NCI-H1105 (cell line): ENCODE measurements at regions not wholly inside any gene's neighbourhood (a gene's known extent, or its start where the extent isn't known, plus 50 kb on each side); places are given as distances from the start of the nearest gene placed in this dataset.

Experiments used
- DNase-seq: peaks from one replicate; lab custom pipeline; 2025; lab: John Stamatoyannopoulos, UW

DNA sequence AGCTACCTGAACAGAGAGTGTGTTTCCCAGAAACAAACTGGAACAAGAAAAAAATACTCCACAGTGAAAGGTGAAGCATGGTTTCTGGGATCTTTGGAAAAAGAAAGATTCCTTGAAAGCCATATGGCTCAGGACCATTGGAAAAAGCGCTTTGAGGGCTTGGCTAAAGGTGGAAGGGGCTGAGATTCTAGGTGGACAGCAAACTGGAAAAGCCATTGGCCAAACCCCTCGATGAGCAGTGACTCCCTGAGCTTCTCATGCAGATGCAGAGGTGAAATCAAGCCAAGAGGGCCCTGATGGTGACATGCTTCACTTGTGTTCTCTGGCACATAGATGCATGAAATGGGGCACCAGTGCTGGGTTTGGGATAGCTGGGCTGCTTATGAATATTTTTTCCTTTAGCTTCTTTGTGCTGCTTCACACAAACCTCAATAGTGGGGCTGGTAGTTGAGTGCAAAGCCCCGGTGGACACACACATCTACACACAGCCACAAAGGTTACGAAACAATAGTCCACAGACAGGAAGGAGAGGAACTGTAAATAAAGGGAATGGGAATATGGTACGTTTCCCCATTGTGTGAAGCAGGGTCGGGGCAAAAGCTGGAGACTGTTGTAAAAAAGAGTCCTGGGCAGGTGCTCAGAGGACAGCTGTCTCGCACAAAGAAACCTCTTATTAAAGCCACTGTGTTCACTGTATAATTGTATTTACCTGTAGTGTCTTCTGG lies 117.8 kb downstream of the FOXA2 start:
- DNase-seq, result peak; percentile 23

DNA sequence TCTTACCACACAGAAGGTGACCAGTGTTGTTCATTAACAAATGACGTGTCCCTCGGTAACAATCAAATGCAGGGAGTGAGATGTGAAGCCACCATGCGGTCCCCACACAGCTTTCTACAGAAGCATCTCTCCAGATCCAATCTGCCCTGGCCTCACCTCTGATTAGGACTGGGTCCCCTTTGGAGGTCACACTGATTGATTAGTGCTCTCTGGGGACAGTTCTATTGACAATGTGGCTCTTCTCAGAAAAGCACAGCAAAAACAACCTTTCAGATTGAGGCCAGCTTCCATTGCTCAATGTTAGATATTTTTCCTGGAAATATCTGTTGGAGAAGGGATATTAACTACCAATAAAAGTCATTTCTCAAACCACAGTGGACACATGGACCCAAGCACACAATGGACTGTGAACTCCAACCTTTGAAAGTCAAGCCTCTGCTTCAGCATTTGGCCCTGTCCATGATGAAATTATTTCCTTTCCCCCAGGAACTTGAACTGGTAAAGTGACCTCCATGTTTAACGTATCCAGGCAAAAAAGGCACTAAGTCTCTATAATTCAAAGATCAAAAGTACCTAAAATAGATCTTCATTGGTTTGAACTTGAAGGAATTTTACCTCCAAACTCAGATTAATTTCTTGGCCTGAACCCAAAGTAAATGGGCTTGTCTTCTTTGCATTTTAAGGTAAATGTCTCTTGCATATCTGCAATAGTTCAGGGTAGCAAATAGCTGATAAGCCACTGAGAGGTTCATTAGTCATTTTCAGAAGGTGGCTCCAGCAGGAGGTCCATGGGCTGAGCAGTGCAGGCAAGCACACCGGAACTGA lies 118.5 kb downstream of the FOXA2 start:
- DNase-seq, result no peak

DNA sequence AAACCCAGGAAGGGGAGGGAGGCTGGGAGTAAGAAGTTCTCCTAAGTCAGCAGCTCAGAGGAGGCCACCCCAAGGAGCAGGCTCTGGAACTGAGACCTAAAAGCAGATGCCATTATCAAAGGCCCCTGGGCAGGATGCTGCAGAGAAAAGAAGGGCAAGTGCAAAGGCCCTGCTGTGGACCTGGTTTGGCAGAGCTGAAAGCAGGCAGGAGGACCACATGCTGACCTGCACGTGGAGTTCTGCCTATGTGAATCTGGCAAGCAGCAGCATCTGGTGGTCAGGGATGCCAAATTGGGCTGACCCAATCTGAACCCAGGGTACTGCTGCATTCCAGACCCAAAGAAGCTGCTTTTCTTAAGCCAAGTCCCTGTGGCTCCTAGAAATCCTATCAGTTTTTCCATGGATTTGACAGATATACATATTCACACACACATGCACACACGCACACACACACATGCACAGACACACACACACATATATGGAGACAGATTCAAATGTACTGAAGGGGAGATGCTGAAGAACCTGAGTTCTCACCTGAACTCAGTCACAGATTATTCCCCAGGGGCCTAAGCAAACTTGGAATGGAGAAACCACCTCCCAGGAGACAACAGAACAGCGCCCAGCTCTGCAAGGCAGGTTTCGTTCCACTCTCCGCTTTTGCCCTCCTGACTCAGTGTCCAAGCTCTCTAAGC lies 119.9 kb downstream of the FOXA2 start:
- no peak for DNase-seq

DNA sequence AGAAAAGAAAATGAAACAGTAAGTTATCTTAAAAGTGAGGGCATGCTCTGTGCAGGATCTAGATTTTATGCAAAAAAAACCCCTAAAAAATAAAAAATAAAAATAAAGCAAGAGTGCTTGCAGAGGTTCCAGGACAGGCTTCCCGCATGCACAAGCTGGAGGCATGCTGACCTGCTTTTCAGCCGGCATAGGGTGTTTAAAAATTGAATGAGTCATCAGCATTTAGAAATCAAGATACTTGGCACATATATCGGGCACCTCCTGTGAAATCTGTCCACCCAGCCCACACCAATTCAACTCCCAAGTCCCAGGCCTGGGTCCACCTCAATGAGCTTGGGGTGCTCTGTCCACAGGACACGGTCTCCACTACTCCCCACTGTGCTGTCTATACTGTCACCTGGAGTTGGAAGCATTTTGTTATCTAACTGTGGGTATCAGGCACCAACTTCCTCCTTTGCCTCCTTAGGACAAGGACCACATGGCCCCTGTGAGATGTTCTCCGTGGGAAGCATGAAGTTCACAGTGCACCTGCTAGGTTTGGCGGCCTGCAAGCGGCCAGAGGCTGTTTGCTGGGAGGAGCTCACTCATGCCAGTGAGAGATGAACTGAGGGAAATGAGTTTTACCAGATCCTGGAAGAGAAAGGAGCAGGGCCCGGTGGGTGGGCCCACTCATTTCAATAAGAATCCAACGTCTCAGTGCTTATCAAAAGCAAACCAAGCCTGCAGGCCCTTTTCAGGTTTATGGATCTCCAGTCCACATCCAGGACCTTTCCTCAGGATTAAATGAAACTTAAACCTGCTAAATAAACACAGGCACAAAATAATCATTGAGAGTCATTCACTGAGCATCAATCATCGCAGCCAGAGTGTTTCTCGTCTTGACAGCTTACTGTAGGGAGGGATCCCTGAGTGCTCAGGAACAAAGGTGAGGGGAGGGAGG lies 121.1 kb downstream of the FOXA2 start:
- peak; percentile 25 for DNase-seq

DNA sequence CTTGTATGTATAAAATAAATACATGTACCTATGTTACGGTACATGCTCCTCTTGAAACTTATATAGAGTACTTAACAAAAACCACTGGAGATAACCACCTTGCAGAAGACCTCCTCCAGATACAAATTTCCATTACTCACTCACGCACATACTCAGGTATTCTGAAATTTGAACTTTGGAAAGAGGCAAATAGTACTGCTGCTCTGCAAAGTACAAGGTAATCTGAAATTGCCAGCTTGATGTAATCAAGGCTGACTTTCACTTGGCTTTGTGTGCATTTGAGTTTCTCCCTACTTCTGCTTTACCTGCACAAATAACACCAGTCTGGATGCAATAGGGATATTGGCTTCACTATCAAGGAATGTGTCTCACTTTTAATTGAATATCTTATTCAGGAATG lies 123.6 kb downstream of the FOXA2 start:
- DNase-seq, result no peak

DNA sequence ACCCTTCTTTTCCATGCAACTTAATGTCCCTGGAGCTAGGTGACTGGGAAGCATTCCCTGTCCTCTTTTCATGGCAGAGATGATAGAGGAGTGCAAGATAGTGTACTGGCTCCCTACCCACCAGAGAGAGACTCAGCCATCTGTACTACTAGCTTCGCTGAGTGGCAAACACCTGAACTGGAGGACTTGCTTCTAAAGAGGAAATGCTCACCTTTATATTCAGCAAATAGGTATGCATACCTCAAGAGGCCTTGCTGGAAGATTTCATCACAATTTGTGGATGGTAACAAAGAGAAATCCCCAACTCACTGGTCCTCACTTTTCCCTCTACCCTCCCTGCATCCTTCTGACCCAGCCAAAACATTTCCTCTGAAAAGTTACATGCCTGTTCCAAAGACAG lies 124.1 kb downstream of the FOXA2 start:
- no peak for DNase-seq

DNA sequence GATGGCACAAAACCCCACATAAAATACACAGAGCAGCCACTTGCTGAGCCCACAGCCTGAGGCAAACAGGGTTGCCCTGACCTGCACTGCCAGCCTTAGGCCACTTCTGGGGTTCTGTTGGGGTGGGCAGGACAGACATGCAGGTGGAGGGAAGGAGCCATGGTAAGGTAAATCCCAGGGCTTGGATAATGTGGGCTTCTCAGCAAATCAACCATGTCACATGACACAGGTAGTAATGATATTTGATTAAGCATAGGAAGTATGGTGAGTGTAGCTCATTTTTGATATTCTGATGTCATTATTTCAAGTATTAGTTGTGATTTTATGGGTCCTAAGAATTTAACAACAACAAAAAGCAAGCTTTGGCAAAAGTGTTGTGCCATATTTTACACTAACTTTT lies 124.6 kb downstream of the FOXA2 start:
- no peak for DNase-seq

DNA sequence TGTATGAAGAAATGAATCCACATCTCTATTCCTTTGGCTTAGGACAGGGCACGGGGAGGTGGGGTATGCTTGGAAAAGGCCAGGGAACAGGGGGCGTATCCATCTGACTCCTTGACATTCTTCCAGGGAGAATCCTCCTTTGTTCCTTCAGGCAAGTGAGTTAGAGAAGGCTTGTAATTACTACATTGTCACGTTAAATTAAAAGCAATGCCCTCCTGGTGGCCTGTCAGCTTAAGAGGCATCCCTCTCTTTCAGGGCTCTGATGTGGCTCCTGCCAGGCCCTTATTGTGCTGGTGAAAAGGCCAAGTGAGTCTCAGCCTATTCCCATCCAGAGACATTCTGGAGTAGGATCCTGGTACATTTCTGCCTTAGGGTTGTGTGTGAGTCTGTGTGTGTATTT lies 128.3 kb downstream of the FOXA2 start:
- DNase-seq, result no peak

DNA sequence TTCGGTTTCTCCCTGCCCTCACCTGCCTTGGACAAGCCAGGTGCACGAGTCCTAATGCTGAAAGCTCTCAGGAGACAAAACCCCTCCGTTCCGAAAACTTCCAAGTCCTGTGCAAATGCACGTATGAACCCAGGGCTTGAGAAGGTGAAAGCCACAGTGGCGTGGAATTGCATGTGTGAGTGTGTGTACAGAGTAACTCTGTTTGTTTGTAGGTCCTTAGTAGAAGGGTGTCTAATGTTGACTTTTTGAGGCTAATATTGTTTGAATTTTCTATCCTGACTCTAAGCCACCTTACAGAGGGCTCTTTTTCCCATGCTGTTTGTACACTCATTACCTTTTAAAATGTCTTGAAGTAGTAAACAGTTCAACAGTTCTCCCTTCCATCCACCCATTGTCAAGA lies 129.1 kb downstream of the FOXA2 start:
- DNase-seq, result no peak

DNA sequence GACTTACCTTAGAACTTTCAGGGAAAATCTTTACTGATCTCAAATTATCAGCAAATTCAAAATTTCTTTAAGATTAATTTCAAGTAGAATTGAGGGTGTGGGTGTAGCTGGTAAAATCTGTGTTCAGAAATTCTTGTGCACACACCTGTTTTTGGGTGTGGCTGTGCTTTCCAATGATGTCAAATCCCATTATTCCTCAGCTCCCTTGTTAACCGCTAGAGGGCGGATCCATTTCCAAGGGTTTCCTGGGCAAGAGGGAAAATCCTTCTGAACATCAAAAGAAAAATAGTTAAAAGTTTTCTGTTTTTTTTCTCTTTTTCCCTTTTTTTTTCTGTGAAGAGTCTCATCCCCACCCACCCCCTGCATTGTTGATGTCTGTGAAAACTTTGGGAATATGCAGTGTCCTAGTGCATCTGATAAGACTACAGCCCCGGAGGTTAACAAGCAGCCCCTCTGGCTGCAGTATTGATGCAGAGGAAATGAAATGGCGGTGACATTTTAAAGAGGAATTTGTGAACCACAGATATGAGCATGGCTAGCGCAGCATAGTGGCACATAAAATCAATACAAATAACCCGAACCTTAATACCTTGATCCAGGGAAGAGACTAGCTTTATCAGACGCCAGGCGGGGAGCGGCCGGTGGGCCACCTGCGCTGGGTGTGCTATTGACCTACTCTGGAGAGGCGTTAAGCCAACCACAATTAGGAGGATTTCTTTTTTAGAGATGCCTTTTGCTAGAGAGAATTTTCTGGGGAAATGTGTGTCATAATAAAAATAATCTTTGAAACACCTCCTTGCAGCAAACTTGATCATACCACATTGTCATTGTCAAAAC lies 130.9 kb downstream of the FOXA2 start:
- no peak for DNase-seq

DNA sequence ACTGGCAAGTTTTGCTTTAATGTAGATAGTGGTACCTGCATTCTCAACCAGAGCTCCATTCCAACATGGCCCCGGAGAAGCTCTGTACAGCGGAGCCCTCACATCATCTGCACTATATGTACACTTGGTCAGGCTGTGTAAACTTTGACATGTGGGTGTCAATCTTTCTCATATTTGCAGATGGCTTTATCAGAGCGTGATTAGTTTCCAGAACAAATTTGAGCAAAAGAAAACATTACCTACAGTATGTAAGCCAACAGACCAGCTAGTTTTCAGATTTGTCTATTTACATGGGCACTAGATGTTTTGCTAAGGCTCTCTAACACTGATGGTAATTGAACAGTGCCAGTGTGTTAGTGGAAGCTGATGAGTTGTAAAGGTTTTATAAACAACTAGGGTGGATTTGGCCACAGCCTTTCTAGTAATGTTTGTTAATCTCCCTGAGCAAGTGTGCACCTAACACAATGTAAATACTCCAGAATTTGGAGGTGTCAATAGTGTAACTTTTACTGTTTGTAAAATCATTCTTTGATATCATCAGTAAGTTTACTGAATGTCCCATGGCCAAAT lies 131.8 kb downstream of the FOXA2 start:
- DNase-seq, result no peak

DNA sequence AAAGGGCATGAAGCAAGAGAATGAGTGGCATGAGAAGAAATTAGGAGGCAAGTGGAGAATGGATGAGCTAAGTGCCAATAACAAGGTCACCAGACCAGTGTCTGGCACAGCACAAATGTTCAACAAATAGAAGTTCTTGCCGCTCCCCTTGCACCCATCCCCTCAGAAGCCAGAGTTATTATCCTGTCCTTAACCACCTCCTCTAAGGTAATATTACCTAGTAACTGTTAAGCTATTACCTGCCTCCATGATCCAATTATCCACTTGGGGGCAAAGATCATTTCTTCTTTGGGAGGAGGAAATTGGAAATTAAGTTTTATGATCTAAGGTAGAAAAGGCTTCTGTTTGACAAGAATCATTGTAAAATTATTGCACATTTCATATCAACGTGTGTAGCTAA lies 133.8 kb downstream of the FOXA2 start:
- no peak for DNase-seq

DNA sequence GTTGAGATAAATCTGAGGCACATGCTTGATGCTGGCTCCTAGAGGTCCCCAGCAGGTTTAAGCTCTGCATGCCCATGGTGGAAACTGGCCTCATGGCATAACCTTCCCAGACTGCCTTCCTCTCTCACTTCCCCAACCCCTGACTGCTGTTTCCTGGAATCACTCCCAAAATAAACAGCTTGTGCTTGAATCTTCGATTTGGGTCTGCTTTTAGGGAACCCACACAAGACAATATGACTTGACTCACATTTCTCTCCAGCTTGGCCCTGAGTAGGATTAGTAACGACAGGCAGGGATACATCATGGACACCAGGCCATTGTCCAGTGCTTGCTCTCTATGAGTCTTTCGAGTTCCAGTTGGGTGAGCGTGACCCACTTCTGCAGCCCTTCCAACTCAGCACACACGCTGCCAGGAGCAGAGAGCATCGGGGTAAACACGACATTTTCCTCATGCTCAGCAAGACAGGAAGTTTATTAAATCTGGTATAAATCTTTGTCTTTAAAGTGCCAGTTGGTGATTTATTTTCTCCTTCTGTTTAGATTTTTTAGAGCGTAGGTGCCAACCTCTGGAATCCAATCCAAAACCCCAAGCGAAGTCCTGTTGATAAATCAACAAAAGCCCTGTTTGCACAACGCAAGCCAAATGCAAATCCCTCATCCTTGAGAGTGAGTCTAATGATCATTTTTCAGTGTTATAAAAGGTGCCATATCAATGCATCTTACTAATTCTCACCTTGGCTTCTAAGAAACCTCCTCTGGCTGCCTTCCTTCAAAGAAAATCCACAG lies 135.0 kb downstream of the FOXA2 start:
- DNase-seq, result no peak

DNA sequence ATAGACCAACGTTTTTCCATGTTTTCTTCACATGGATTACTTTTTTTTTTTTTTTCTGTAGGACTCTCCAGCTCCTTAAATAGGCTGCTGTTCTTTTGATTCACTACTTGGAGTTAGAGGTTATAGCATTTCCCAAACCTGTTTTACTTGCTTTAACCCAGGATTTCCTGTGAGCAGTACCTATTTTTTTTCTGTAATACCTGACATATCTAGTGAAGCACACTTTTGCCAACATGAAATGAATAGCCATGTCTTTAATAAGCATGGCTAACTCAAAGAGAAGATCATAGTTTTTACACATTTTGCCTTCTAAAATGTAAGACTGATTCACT lies 137.0 kb downstream of the FOXA2 start:
- DNase-seq, result no peak

DNA sequence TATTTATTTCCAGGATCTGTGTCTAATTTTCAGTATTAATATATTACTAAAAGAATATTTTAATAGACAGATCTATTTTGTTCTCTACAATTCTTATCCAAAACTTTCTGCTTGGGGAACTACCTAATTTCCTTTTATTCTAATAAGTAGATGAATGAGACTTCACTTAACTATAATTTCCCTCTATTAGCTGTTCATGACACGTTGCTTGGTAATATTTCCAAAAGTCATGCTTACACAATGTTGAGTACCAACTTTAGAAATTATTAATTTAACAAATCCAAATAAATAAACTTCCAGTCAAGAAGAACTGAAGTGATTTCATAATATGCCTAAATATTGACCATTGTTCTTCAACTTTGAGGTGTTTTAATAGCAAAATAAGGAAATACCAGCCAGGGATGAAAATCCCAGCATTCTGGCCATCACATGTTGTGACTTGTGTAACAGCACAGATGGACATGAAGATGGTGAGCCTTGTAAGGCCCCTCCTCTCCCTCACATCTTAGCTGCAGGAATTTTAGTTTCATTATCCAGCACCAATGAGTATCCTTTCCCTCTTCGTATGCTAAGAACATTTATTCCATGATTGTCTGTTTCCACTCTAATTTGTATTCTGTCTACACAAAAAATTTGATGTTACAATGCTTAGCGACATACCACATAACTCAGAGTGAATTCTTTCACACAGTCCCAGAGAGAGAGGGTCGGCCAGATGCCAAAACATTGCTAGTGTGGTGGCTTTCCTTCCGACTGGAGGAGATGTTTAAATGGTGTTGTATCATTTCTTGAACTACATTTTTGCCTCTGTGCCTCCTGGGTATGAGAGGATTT lies 137.5 kb downstream of the FOXA2 start:
- DNase-seq, result no peak

DNA sequence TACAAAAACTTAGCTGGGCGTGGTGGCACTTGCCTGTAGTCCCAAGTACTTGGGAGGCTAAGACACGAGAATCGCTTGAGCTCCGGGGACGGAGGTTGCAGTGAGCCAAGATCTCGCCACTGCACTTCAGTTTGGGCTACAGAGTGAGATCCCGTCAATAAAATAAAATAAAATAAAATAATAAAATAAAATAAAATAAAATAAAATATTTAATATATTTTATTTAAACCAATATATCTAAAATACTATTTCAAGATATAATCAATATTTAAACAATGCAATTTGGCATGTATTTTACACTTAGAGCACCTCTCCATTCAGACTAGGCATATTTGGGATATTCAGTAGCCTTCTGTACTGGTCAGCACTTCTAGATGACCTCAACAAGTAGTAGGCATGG lies 142.1 kb downstream of the FOXA2 start:
- no peak for DNase-seq

DNA sequence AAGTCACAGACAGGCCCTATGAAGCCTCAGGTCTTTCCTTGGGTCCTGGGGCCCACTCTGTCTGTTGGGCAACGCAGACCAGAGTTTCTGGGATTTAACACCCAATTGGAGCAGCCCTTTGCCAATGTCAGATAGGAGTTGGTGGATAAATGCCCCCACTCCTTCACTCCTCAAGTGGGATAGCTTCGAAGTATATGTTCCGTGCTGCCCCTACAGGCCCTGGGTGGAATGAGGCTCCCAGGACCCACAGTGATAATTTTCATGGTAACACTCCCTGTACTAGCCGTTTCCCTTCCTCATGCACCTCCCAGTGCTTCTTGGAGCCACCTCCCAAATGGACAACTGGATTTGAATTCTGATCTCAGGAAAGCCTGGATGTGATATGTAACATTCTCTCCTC lies 145.4 kb downstream of the FOXA2 start:
- no peak for DNase-seq

DNA sequence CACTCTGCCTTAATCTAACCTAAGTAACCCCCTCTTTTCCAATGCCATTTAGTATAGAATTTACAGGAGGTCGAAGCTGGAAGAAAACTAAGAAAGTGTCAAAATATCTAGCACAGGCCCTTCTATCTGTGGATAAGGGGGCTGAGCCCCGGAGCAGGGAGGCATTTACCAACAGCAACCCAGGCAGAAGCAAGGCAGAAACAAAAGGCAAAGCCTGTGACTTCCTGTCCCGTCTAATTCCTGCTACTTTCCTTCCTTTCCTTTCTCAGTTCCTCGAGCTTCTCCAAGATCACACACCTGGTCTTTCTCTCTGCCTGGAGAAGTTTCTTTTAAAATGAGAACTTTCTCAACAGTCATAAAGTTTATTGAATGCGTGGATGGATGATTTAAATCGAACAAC lies 146.0 kb downstream of the FOXA2 start:
- no peak for DNase-seq

DNA sequence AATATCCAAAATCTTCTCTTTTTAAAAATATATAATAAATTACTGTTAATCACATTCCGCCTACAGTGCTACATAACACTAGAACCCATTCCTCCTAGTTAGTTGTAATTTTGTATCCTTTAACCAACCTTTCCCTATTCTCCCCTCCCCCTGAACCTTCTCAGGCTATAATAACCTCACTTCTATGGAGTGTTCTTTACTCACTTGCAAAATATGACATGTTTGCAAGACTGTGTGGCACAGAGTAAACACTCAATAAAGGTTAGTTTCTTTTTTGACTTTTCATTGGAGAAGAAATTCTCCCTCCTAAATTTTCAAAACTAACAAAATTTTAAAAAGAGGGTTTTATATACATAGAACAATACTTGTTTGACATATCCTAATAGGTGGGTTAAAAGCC lies 147.0 kb downstream of the FOXA2 start:
- DNase-seq, result no peak
